Calu3 (cell line): ENCODE measurements at regions not wholly inside any gene's neighbourhood (a gene's known extent, or its start where the extent isn't known, plus 50 kb on each side); places are given as distances from the start of the nearest gene placed in this dataset.

Source experiments
- BruUV-seq: library from RNA; stranded (reverse); fragments of 400-500 nt; replicated peaks from 2 replicates; lab custom pipeline; 2021; lab: Mats Ljungman, UMichigan
- CTCF ChIA-PET: fragments of 300-600 bp; sonication (Branson Sonifier 250); formaldehyde crosslinking; loops from one replicate; lab custom pipeline; 2022; ENCODE audit warnings: antibody characterized with exemption; lab: Charles Lee
- DNase-seq: peaks from one replicate; pipeline ENCODE4 v3.0.0; 2022
- H3K27ac Mint-ChIP-seq: one replicate; pipeline ENCODE4 v1.8.0; 2022; ENCODE audit warnings: mixed read lengths; ENCODE audit not compliant: unreplicated experiment
- H3K27me3 Mint-ChIP-seq: one replicate; pipeline ENCODE4 v1.8.0; 2022; ENCODE audit warnings: mixed read lengths; ENCODE audit not compliant: unreplicated experiment
- H3K36me3 Mint-ChIP-seq: one replicate; pipeline ENCODE4 v1.8.0; 2022; ENCODE audit warnings: mild to moderate bottlenecking, moderate library complexity, mixed read lengths; ENCODE audit not compliant: insufficient read depth, unreplicated experiment
- H3K4me1 Mint-ChIP-seq: one replicate; pipeline ENCODE4 v1.8.0; 2022; ENCODE audit warnings: mild to moderate bottlenecking, low read depth, mixed read lengths; ENCODE audit not compliant: unreplicated experiment
- H3K4me3 Mint-ChIP-seq: one replicate; pipeline ENCODE4 v1.8.0; 2022; ENCODE audit warnings: mild to moderate bottlenecking, low read depth, moderate library complexity, mixed read lengths; ENCODE audit not compliant: unreplicated experiment
- H3K9me3 Mint-ChIP-seq: one replicate; pipeline ENCODE4 v1.8.0; 2022; ENCODE audit warnings: low read depth, mixed read lengths; ENCODE audit not compliant: unreplicated experiment
- intact Hi-C: fragments of 100-400 bp; cut with micrococcal nuclease; formaldehyde crosslinking; loops from one replicate; pipeline ENCODE4 v1.10.0; 2022; ENCODE audit not compliant: unreplicated experiment
- TF ChIP-seq, protein P1 (sequence below): fragments of 200-600 bp; IDR thresholded peaks from one replicate; pipeline ENCODE4 v1.8.0; 2022; ENCODE audit warnings: antibody characterized with exemption; ENCODE audit not compliant: unreplicated experiment

DNA sequence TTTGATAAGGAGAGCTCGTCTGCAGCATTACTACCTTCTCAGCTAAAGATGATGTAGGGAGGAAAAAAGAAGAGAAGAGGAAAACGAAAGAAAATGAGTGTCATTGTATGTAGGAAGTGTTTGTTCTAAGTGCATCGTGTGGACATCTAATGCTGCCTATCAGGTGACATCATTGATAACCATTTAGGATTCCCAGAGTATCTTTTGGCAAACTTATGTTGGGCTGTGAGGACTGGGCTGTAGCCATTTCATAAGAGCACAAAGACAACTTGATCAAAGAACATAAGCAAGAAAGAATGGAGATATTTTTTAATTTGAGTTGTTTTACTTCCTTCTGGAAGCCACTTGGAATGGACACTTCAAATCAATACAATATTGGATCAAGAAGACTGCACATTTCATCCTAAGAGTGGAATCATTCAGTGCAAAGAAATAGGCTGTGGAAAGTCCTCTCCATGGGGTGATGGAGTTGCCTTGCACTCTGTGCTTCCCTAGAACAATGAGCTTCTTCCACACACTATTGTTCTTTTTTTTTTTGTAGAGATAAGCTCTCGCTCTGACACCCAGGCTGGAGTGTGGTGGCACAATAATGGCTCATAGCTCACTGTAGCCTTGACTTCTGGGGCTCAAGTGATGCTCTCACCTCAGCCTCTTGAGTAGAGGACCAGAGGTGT, 52.4 kb upstream of the UBL3 start:
- Mint-ChIP-seq H3K4me3 (no peak overlapping the region), H3K27me3 (no peaks in the 10 kb centered on the region), H3K9me3 (no peaks in the 10 kb centered on the region), H3K36me3 (no peaks in the 10 kb centered on the region), H3K27ac (no peak overlapping the region), H3K4me1 (peaks cover 16% of the 10 kb centered on the region)
- DNase-seq: no peak
- TF ChIP-seq, protein P1, sequence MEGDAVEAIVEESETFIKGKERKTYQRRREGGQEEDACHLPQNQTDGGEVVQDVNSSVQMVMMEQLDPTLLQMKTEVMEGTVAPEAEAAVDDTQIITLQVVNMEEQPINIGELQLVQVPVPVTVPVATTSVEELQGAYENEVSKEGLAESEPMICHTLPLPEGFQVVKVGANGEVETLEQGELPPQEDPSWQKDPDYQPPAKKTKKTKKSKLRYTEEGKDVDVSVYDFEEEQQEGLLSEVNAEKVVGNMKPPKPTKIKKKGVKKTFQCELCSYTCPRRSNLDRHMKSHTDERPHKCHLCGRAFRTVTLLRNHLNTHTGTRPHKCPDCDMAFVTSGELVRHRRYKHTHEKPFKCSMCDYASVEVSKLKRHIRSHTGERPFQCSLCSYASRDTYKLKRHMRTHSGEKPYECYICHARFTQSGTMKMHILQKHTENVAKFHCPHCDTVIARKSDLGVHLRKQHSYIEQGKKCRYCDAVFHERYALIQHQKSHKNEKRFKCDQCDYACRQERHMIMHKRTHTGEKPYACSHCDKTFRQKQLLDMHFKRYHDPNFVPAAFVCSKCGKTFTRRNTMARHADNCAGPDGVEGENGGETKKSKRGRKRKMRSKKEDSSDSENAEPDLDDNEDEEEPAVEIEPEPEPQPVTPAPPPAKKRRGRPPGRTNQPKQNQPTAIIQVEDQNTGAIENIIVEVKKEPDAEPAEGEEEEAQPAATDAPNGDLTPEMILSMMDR: no peak
- intact Hi-C loops: no loop called here
- no TSS peak for BruUV-seq
- CTCF ChIA-PET: interaction anchor here (1.2 to 1.6 kb wide), 3 partner anchors 17 to 21 kb away, joined by 3 to 7 read pairs (median 4); no protein-coding TSS in a partner anchor

DNA sequence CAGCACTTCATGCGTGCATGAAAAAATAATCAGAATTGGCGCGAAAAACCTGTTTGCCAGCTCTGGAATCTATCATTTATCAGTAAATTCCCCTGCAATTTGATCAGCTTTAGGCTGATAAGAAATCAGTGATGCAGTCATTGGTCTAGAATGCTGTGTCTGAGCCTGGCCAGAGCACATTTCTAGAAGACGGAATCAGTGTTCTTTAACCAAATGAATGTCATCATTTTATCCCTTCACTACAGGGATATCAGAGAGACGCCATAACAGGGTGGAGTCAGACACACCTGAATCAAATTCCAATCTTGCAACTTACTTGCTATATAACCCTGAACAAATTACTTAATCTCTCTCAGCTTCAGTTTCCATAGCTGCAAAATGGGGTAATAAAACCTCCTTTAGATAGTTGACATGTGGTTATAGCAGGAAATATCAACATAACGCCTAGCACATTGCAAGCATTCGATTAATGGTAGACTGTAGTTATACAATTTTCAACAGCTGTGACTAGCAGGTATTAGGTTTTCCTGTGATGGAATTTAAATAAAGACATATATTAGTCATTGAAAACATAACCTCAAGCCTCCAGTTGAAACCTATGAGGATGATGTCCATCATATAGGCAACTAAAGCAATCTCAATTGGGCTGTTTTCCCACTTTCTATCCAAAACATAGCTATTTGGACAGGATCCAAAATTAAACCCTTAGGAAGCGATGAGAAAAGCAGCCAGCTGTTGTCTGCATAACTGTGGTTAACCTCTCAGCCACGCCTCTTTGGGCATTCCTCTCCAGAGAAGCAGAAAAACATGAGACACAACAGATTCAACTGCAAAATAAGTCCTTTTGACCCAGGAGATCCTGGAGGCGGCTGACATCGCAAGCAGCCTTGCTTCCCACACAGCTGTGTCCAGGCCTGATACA, 51.6 kb upstream of the UBL3 start:
- no peak overlapping the region for H3K4me3 Mint-ChIP-seq
- intact Hi-C loops: no loop called here
- H3K27ac Mint-ChIP-seq: no peak overlapping the region

More for the DNA sequence above, 51.6 kb upstream of the UBL3 start:
- peak; percentile 49 for DNase-seq
- CTCF ChIA-PET: interaction anchor here (1.2 to 1.6 kb wide), 3 partner anchors 17 to 22 kb away, joined by 3 to 7 read pairs (median 4); no protein-coding TSS in a partner anchor
- peaks cover 16% of the 10 kb centered on the region for H3K4me1 Mint-ChIP-seq
- no TSS peak for BruUV-seq
- TF ChIP-seq, protein P1: no peak
- H3K27me3 Mint-ChIP-seq: no peaks in the 10 kb centered on the region
- no peaks in the 10 kb centered on the region for H3K9me3 Mint-ChIP-seq
- H3K36me3 Mint-ChIP-seq: no peaks in the 10 kb centered on the region
